ENCODE measurements at regions not wholly inside any gene's neighbourhood (a gene's known extent, or its start where the extent isn't known, plus 50 kb on each side); places are given as distances from the start of the nearest gene placed in this dataset.
"Not testable (repeated sequence)": the region's sequence is repeated elsewhere in the genome, so short reads cannot be mapped to it uniquely, and the experiment has no call there.

- H3K9ac ChIP-seq (ENCODE audit: low read length): no peak overlapping the region
- no peaks in the 10 kb centered on the region for H3K9me3 ChIP-seq (ENCODE audit: control insufficient read depth, low read length)
- peaks cover 9% of the 10 kb centered on the region for H3K27me3 ChIP-seq (replicated peaks; ENCODE audit: control insufficient read depth, insufficient read depth, low read length)
- H3K4me1 ChIP-seq (ENCODE audit: control insufficient read depth, insufficient read depth, low read length): no peaks in the 10 kb centered on the region
- no peak overlapping the region for H3K4me3 ChIP-seq (ENCODE audit: low read length)
- no peaks in the 10 kb centered on the region for H3K36me3 ChIP-seq (ENCODE audit: control insufficient read depth, insufficient read depth, low read length, severe bottlenecking)
- no peak for DNase-seq (ENCODE audit: low read depth)
Measured at GRCh38 chr16:58863042-58863441, 128.9 kb upstream of the GOT2 start.

- Histone ChIP-seq H3K9ac (ENCODE audit: low read length) (no peak overlapping the region), H3K4me1 (ENCODE audit: control insufficient read depth, insufficient read depth, low read length) (no peaks in the 10 kb centered on the region), H3K4me3 (ENCODE audit: low read length) (no peak overlapping the region), H3K36me3 (ENCODE audit: control insufficient read depth, insufficient read depth, low read length, severe bottlenecking) (no peaks in the 10 kb centered on the region), H3K9me3 (ENCODE audit: control insufficient read depth, low read length) (no peaks in the 10 kb centered on the region), H3K27me3 (replicated peaks; ENCODE audit: control insufficient read depth, insufficient read depth, low read length) (peaks cover 9% of the 10 kb centered on the region)
- no peak for DNase-seq (ENCODE audit: low read depth)
Measured at GRCh38 chr16:58862334-58863021, 128.4 kb upstream of the GOT2 start.

- no peak for DNase-seq (ENCODE audit: low read depth)
- no peak overlapping the region for H3K4me3 ChIP-seq (ENCODE audit: low read length)
- H3K27me3 ChIP-seq (replicated peaks; ENCODE audit: control insufficient read depth, insufficient read depth, low read length): peaks cover 4% of the 10 kb centered on the region
- no peaks in the 10 kb centered on the region for H3K9me3 ChIP-seq (ENCODE audit: control insufficient read depth, low read length)
- no peaks in the 10 kb centered on the region for H3K4me1 ChIP-seq (ENCODE audit: control insufficient read depth, insufficient read depth, low read length)
- H3K9ac ChIP-seq (ENCODE audit: low read length): no peak overlapping the region
- H3K36me3 ChIP-seq (ENCODE audit: control insufficient read depth, insufficient read depth, low read length, severe bottlenecking): no peaks in the 10 kb centered on the region
Measured at GRCh38 chr16:58859958-58860669, 126.0 kb upstream of the GOT2 start.

DNA sequence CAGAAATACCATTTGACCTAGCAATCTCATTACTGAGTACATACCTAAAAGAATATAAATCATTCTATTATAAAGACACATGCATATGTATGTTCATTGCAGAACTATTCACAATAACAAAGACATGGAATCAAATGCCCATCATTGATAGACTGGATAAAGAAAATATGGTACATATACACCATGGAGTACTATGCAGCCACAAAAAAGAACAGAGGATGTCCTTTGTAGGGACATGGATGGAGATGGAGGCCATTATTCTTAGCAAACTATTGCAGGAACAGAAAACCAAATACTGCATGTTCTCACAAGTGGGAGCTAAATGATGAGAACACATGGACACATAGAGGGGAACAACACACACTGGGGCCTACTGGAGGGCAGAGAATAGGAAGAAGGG is 124.5 kb upstream of the GOT2 start:
- not testable (repeated sequence) for DNase-seq (ENCODE audit: low read depth); H3K9ac ChIP-seq (ENCODE audit: low read length); H3K27me3 ChIP-seq (replicated peaks; ENCODE audit: control insufficient read depth, insufficient read depth, low read length); H3K36me3 ChIP-seq (ENCODE audit: control insufficient read depth, insufficient read depth, low read length, severe bottlenecking); H3K9me3 ChIP-seq (ENCODE audit: control insufficient read depth, low read length); H3K4me3 ChIP-seq (ENCODE audit: low read length); H3K4me1 ChIP-seq (ENCODE audit: control insufficient read depth, insufficient read depth, low read length)

- Histone ChIP-seq H3K9me3 (ENCODE audit: control insufficient read depth, low read length) (no peaks in the 10 kb centered on the region), H3K36me3 (ENCODE audit: control insufficient read depth, insufficient read depth, low read length, severe bottlenecking) (no peaks in the 10 kb centered on the region), H3K4me3 (ENCODE audit: low read length) (no peak overlapping the region), H3K9ac (ENCODE audit: low read length) (no peak overlapping the region), H3K27me3 (replicated peaks; ENCODE audit: control insufficient read depth, insufficient read depth, low read length) (peaks cover 3% of the 10 kb centered on the region), H3K4me1 (ENCODE audit: control insufficient read depth, insufficient read depth, low read length) (no peaks in the 10 kb centered on the region)
- DNase-seq (ENCODE audit: low read depth): no peak
Measured at GRCh38 chr16:58855291-58855863, 121.3 kb upstream of the GOT2 start.

DNA sequence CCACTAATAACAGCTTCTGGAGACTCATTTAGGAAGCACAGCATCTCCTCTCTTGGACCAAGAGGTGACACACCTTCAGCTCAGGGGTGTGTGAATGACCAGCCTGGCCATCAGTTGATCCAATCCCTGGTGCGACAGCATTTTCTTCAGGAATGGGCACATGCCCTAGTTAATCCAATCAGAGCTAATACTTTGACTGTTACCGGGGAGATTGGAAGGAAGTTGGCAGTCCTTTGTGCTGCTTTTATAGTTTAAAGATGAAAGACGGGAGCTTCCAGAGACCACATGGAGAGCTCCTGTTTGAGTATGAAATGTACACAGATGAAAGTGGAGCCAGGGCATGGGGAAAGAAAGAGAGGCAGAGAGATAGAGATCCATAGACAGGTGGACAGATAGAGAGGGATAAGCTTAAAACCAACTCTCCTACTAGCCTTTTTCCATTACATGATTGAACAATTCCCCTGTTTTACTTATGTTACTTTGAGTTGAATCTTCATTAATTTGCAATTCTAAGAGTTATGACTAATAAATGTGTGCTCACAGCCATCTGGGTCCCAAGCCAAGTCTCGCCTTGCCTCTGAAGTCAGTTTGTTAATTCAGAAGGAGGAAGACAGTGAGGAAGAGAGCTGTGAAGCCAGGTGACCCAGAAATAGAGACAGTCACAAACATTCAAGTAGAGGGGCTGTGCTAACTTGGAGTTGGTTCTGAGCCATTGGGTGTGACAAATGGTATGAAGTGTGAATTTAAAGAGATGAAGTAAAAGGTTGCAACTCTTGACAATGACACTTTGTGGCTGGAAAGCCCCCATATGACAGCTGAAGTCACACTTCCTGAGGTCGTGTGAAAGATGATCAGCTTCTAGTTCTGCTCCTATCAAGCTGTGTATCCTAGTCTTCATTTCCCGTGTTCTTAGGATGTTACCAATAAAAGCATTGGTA is 120.0 kb upstream of the GOT2 start:
- peaks cover 3% of the 10 kb centered on the region for H3K27me3 ChIP-seq (replicated peaks; ENCODE audit: control insufficient read depth, insufficient read depth, low read length)
- H3K9ac ChIP-seq (ENCODE audit: low read length): no peak overlapping the region
- DNase-seq (ENCODE audit: low read depth): no peak
- H3K4me1 ChIP-seq (ENCODE audit: control insufficient read depth, insufficient read depth, low read length): no peaks in the 10 kb centered on the region
- H3K36me3 ChIP-seq (ENCODE audit: control insufficient read depth, insufficient read depth, low read length, severe bottlenecking): no peaks in the 10 kb centered on the region
- no peak overlapping the region for H3K4me3 ChIP-seq (ENCODE audit: low read length)
- no peaks in the 10 kb centered on the region for H3K9me3 ChIP-seq (ENCODE audit: control insufficient read depth, low read length)

- Histone ChIP-seq H3K9me3 (ENCODE audit: control insufficient read depth, low read length) (no peaks in the 10 kb centered on the region), H3K4me3 (ENCODE audit: low read length) (no peak overlapping the region), H3K27me3 (replicated peaks; ENCODE audit: control insufficient read depth, insufficient read depth, low read length) (peaks cover 3% of the 10 kb centered on the region), H3K36me3 (ENCODE audit: control insufficient read depth, insufficient read depth, low read length, severe bottlenecking) (no peaks in the 10 kb centered on the region), H3K4me1 (ENCODE audit: control insufficient read depth, insufficient read depth, low read length) (peaks cover 5% of the 10 kb centered on the region), H3K9ac (ENCODE audit: low read length) (no peak overlapping the region)
- DNase-seq (ENCODE audit: low read depth): no peak
Measured at GRCh38 chr16:58850678-58851020, 116.5 kb upstream of the GOT2 start.

DNA sequence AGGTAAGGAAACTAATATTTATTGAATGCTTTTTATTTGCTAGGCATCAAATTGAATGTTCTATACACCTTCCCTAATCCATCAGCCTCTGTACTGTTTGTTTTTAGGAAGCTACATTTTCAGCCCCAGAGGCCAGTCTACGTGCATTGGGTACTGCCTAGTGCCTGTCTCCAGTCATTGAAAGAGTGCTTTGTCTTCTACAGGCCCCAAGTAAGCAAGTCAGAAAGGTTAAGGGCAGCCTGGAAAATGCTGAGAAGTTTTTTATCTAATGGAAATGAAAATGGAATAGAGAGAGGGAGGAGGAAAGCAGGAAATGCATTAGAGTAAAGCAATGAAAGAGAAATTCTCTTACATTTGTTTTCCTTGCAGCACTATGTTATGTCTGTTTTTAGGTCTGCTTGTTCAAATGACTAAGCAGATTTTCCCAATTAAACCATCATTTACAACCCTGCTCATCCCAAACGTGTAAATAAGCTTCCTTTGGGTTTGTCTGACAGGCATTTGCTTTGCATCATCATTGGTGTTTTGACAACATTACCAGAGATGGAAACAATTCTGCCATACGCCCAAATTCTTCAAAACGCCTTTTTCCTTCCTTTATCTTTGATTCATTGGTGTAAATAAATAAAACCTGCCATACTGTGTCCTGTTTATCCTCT is 116.0 kb upstream of the GOT2 start:
- H3K4me3 ChIP-seq (ENCODE audit: low read length): no peak overlapping the region
- H3K4me1 ChIP-seq (ENCODE audit: control insufficient read depth, insufficient read depth, low read length): peaks cover 5% of the 10 kb centered on the region
- H3K36me3 ChIP-seq (ENCODE audit: control insufficient read depth, insufficient read depth, low read length, severe bottlenecking): no peaks in the 10 kb centered on the region
- DNase-seq (ENCODE audit: low read depth): no peak
- H3K27me3 ChIP-seq (replicated peaks; ENCODE audit: control insufficient read depth, insufficient read depth, low read length): peaks cover 3% of the 10 kb centered on the region
- H3K9me3 ChIP-seq (ENCODE audit: control insufficient read depth, low read length): no peaks in the 10 kb centered on the region
- H3K9ac ChIP-seq (ENCODE audit: low read length): no peak overlapping the region

GRCh38 chr16:58848662-58849002 is 114.5 kb upstream of the GOT2 start:
- no peak overlapping the region for H3K4me3 ChIP-seq (ENCODE audit: low read length)
- DNase-seq (ENCODE audit: low read depth): no peak
- H3K4me1 ChIP-seq (ENCODE audit: control insufficient read depth, insufficient read depth, low read length): peaks cover 5% of the 10 kb centered on the region
- no peak overlapping the region for H3K9ac ChIP-seq (ENCODE audit: low read length)
- H3K9me3 ChIP-seq (ENCODE audit: control insufficient read depth, low read length): no peaks in the 10 kb centered on the region
- no peaks in the 10 kb centered on the region for H3K27me3 ChIP-seq (replicated peaks; ENCODE audit: control insufficient read depth, insufficient read depth, low read length)
- no peaks in the 10 kb centered on the region for H3K36me3 ChIP-seq (ENCODE audit: control insufficient read depth, insufficient read depth, low read length, severe bottlenecking)

DNA sequence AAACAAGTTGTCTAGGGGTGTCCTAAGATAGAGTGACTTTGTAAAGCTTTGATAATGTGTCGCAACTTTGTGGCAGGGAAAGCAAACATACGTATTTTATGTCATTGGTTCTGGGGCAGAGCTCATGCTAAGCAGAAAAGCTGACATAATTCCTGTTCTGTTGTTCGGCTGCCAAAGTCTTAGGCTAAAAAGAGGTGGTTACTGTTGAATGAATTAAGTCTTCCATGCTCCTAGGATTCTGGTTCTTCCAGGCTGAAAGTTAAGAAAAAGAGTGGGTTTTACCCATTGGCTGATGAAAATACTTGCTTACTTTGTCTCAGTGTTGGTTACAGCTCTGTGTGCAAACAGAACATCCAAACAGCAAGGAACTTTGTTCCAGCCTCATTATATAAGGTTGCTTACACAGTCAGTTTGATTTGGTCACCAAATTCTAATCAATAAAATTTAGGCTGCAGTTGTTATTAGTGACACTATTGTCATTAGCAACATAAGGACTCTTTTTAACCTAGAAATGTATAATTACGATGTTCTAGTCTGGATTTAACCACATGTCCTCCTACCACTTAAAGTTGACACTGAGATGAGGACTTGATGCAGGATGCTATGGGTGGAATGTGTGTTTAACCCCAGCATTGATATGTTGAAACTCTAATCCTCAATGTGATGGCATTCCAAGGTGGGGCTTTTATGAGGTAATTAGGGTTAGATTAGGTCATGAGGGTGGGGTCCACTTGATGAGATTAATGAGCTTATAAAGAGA is 114.0 kb upstream of the GOT2 start:
- H3K9ac ChIP-seq (ENCODE audit: low read length): no peak overlapping the region
- H3K9me3 ChIP-seq (ENCODE audit: control insufficient read depth, low read length): no peaks in the 10 kb centered on the region
- no peak for DNase-seq (ENCODE audit: low read depth)
- H3K36me3 ChIP-seq (ENCODE audit: control insufficient read depth, insufficient read depth, low read length, severe bottlenecking): no peaks in the 10 kb centered on the region
- H3K4me1 ChIP-seq (ENCODE audit: control insufficient read depth, insufficient read depth, low read length): peaks cover 5% of the 10 kb centered on the region
- H3K4me3 ChIP-seq (ENCODE audit: low read length): no peak overlapping the region
- H3K27me3 ChIP-seq (replicated peaks; ENCODE audit: control insufficient read depth, insufficient read depth, low read length): no peaks in the 10 kb centered on the region

Data from adipocyte (in vitro differentiated cells).